Stimulated activated CD8-positive, alpha-beta memory T cell treated with anti-CD3 and anti-CD28 coated beads, Interleukin-2, amount 100 ng/mL, for 48 hours (primary cell): ENCODE measurements at regions not wholly inside any gene's neighbourhood (a gene's known extent, or its start where the extent isn't known, plus 50 kb on each side); places are given as distances from the start of the nearest gene placed in this dataset.
A peak's percentile ranks its signal among the peaks of the same experiment; 100 is the strongest.

ENCODE experiments used
- DNase-seq, 2 donors: peaks; one replicate each; pipeline ENCODE4 v3.0.0-alpha.2; 2020; ENCODE audit warnings: low read depth in 2 of 2

DNA sequence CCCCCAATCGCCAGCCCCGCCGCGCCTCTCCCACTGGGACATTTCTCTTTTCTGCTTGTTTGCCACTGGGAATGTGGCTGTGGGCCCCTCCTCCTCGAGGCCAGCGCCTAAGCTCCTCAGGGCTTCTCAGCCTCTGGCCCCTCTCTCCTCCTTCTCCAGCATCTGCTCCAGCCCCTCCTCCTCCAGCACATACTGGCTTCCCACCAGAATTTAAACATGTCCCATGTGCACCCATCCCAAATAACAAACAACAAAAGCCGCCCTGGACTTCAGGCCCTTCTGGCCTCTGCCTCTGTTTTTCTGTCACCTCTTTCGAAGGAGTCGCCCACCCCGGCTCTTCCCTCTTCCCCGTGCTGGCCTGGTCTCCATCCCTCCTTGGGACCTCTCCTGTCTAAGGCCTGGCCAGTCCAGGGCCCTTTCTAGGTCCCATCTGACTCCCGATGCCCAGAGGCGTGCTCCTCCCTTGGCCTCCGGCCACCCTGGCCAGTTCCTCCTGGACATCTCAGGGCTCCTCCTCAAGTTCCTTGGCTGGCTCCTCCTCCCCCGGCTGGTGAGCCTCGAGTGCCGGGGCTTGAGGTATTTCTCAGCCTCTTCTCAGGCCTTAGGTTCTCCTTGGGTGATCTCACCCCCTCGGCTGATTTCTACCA lies 94.6 kb upstream of the SLC6A6 start:
- no peak for DNase-seq

DNA sequence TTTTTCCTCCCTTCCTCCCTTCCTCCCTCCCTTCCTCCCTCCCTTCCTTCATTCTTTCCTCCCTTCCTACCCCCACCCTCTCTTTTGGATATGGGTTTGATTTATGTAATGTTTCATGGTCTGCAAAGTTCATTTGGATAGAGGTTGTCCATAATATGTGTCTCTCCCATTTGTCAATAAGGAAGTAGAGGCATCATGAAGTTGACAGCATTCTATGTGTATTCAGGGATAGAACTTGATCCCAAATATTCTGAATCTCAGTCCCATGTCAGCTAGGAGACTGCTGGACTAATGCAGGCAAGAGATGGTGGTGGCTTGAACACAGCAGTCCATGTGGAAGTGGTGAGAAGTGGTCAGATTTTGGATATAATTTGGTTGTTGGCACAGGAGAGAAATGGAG lies 90.7 kb upstream of the SLC6A6 start:
- no peak for DNase-seq

DNA sequence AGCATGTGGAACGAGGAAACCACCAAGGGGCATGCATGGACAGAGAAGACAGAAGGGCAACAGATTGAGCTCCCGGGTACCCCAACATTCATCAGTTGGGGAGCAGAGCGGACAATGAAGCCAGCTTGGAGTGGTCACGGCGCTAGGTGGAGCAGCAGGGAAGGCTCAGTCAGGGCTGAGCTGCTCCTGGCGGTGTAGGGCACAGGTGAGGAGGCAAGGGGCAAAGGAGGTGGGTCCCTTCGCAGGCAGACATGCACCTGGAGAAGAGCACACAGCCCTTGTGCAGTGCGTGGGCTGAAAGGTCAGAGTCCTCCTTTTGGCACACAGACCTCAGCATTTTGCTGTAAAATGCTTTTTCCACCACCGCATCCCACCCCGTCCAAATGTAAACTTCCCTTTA lies 90.0 kb upstream of the SLC6A6 start:
- no peak for DNase-seq

DNA sequence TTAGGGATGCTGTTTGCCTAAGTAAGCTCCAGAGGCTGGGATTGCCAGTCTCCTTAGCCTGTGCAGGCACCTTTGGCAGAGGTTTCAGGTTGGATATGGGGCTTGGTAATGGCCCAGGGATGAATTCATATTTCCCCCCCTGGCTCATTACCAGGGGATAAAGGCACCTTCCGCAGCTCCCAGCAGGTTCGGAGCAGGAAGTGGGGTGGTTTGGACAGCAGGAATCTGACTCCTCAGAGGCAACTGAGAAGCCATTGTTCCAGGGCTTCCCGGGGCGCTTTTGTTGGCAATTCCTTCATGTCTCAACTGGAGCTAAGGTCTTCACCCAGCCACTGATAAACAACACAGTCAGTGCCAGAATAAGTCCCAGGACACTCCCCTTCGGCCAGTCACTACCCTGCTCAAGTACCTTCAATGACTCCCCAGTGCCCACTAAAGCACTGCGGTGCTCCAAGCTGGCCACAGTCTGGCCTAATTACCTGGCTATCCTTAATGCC lies 85.3 kb upstream of the SLC6A6 start:
- no peak for DNase-seq

DNA sequence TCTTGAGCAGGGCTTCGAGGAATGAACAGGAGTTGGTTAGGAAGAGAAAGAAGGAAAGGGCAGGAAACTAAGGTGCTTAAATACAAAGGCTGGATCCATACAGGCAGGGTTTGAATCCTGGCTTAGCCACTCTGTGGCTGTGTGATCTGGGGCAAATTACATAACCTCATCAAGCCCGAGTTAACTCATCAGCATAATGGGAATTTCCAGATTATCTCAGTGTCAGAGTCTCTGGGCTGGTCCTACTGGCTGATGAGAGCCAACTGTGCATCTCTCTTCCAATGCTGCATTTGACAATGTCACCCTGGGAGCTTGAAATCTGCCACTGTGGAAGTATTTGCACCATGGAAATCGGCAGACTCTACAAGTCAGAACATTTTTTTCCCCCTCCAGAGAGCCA lies 83.8 kb upstream of the SLC6A6 start:
- no peak for DNase-seq

DNA sequence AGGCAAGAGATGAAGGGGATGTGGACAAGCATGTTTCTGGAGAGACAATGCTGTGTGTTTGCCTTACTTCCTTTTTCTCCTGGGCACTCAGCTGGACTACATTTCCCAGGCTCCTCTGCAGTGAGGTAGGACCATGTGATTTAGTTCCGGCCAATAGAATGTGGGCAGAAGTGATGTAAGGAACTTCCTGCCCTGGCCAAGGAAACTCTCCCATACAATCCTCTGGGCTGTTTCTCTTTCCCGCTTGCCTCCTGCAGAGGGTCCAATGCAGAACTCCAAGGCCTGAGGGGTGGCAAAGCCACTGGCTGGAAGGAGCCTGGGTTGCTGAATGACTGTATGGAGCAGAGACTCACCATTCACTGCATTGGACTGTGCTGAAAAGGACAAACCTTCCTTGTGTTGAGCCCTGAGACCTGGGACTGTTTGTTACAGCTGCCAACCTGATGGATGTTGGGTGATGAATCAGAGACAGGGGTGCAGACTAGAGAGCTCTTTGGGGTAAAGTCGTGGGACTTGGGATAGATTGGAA lies 82.7 kb upstream of the SLC6A6 start:
- DNase-seq = peak in 1 of 2 donors; percentile 5

DNA sequence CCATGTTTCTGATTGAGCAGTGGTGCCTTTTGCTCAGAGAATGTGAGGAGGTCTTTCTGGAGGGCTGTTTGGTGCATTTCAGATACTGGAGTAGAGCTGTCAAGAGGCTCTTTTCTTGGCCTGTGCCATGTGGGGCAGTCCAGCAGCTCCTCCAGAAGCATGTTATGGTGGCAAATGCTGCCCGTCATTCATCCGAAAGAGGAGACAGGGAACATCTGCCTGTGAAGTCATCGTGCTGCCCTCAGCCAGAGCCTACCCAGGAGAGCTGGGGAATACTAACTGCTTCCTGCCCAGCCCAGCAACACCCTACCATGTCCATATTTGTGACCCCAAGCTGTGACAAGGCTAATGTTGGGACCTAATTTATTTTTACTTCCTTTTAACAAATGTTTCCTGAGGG lies 82.2 kb upstream of the SLC6A6 start:
- DNase-seq = no peak

DNA sequence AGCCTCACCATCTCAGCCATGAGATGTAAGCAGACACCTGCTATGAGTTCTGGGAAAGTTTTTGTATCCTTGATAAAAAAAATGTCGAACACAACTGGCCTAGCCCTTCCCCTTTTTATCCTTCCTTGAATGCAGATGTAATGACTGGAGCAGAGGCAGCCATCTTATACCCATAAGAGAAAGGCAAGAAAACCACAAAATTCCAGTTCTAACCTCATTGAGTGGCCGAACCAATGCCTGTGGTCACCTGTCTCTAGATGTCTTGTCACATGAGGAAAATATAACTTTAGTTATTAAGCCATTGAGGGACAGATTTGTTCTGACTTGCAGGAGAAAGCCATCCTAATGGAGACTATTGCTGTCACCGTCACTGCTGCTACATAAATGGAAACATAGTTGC lies 80.4 kb upstream of the SLC6A6 start:
- DNase-seq = no peak

DNA sequence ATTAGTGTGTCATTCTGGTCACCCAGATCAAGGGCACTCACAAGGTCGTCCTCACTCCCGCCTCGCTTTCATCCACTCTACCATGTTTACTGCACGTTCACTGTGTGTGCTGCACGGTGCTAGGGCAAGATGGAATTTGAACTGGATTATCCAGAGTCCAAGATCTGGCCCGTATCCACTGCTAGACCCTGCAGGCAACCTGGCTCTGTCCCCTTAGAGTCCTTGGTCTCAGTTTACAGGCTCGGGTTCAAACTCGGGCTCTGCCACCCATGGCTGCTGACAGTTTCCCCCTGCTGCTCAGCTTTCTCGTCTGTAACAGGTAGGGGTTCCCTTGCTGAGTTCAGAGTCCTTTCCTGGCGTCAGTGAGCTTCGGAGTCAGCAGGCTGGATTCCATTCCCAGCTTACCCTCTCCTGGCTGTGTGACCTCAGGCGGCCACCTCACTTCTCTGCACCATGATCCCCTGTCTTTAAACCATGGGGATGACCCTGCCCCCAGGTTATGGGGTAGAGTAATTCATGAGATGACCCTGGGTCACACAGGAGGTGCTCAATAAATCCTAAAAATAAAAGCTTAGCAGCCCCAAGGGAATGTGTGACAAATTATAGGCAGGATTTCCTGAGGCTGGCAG lies 79.6 kb upstream of the SLC6A6 start:
- DNase-seq = no peak

DNA sequence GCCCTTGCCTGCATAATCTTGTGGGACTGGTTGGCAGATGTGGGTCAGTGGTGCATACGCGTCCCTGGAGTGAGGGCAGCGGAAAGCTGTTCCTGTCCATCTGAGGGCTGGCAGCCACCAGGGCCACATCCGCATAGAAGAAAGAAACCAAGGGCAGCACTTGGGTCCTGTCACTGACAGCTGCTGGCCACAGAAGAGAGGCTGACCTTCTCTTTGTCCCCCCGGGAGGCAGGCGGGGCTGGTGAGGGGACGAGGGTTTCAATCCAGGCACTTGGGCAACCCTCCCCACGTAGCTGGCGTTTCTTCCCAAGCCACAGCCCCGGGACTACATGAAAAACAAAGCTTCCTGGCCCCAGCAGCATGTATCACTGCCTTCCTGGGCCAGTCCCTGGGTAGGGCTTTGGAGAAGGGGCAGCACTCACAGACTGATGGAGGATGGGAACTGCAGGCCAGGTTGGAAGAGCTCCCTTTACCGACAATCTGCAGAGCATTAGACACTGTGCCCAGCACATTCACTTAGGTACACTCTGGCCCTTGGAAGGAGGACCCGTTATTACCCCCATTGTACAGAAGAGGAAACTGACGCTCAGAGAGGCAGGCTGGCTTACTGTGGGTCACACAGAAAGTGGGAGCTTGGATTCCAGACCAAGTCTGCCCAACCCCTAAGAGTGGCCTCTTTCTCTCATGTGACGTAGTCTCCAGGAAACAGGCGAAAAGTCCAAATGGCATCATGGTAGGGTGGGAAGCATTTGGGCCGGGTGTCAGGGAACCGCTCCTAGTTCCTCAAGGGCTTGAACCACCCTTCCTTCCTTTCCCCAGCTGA lies 78.8 kb upstream of the SLC6A6 start:
- no peak for DNase-seq

DNA sequence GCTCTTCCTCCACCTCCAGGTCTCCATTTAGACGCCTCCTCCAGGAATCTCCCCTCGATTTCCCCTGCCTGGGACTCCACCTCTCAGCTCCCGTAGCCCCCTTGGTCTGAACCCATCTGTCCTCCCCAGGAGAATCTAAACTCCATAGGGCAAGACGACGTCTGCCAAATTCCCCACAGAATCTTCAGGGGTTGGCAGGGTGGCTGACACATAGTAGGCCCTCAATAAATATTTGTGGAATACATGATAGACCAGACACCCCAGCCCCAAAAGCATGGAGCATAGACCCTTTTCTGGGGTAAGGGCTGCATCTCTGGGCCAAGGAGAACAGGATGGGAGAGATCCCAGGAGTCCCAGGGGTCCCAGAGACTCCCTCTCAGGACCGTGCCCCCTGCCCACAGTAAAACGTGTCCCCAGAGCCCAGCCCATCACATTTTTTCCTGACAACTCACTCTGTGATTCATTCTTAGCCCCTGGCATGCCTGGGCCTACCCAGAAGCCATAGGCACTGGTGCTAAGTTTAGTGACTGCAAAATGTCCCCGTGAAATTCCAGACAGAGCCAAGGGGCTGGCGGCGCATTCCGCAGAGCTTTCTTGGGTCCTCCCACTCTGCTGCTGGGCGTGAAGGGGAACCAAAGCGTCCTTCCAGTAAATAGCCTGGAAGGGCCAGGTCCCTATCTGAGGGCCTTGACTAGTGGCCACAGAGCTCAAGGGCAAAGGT lies 78.0 kb upstream of the SLC6A6 start:
- DNase-seq = no peak

DNA sequence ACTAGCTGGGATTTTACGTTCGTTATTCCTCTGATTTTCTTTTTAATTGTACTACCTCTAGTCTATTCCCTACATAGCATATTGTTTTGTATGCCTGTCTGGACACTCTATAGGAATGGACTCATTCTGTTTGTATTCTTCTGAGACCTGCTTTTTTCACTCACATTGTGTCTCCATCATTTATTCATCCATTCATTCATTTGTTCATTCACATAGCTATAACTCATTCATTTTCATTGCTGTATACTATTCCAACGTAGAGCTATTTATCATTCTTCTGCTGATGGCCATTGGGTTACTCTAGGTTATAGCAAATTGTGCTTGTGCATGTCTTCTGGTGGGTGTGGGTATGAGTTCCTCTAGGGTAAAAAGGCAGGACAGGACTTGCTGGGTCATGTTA lies 74.0 kb upstream of the SLC6A6 start:
- DNase-seq = no peak

DNA sequence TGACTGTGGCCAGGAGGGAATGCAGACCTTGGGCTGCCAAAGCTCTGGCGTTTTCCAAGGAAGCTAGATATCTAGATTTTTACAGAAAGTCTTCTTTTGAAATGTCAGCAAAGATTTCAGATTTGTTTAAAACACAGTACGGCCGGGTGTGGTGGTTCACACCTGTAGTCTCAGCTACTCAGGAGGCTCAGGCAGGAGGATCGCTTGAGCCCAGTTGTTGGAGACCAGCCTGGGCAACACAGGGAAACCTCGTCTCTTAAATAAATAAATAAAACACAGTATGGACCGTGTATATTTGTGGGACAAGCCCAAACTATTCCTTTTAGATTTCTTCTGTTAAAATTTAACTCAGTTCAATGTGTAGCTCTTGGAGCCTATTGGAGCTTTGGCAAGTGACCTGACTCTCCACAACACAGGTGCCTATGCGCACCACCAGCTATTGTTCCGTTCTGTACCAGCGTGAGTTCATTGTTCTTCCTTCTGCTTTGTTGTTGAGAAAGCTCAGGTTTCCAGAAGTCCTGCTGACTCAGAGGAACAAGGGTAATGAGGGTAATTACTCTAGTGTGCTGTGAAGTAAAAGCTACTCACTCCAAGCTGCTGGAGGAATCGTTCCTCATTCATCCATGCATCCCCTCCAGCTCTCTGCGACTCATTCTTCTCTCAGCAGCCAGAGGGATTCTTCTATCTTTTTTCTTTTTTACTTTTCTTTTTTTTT lies 73.1 kb upstream of the SLC6A6 start:
- no peak for DNase-seq

DNA sequence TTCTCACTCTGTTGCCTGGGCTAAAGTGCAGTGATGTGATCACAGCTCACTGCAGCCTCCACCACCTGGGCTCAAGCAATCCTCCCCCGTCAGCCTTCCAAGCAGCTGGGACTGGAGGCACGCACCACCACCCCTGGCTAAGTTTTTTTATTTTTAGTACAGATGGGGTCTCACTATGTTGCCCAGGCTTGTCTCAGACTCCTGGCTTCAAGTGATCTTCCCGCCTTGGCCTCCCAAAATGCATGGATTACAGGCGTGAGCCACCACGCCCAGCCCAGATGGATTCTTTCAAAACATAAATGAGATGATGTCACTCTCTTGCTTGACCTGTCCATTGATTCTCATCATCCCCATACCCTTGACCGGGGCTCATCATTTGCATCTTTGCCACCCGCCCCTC lies 72.6 kb upstream of the SLC6A6 start:
- no peak for DNase-seq

DNA sequence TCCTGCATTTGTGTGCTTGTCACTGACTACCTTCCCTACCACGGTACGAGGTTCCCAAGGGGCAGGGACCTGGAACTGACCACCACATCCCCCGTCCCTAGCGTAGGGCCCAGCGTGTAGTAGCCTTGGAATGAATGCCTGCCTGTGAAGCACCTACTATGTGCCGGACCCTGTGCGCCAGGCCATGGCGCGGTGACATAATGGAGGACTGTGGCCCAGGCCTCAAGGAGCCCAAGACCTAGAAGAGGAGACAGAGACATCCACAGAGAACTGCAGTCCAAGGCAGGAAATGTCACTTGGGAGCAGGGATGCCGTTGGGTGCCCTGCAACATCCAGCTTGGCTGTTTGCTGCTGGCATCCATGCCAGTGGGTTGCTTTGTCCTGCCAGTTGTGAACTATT lies 71.9 kb upstream of the SLC6A6 start:
- DNase-seq = no peak

DNA sequence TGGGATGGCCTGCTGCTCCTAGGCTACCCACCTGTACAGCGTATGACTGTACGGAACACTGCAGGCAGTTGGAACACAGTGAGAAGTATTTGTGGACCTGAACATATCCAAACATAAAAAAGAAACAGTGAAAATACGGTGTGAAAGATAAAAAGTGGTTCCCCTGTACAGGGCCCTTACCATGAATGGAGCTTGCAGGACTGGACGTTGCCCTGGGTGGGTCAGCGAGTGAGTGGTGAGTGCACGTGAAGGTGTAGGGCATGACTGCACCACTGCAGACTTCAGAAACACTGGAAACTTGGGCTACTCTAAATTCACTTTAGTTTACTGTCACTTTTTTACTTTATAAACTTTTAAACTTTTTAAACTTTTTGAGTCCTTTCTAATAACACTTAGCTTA lies 71.2 kb upstream of the SLC6A6 start:
- DNase-seq = no peak

DNA sequence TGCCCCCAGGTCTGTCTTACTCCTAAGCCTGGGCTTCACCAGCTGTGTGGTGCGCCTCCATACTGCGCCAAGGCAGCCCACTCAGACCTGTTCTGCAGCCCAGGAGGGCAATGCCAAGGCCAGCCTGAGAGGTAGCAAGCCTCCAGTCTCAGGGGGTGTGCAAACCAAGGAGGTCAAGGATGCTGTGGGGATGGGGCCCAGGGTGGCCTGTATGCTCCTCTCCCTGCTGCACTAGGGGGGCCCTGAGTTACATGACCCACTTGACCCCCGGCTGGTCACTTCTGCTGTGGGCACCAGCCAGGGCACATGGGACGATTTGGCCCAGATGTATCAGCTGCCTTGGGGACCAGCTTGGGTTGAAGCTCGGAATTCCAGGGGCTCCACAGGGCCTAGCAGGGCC lies 70.0 kb upstream of the SLC6A6 start:
- DNase-seq = no peak

DNA sequence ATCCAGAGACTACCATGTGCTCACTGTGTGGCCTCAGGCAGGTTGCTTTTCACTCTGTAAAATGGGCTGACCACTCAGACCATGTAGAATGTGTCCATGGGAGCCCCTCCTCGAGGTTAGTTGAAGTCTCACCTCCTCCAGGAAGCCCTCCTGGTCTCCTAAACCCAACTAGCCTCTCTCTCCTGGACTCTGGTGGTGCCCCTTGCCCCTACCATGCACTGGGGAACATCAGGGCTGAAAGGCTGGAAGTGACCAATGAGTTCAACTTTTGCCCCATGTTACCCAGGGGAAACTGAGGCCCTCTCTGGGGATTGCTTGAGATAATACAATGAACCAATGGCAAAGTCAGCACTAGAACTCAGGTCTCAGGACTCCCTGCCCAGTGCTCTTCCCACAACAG lies 69.2 kb upstream of the SLC6A6 start:
- no peak for DNase-seq

DNA sequence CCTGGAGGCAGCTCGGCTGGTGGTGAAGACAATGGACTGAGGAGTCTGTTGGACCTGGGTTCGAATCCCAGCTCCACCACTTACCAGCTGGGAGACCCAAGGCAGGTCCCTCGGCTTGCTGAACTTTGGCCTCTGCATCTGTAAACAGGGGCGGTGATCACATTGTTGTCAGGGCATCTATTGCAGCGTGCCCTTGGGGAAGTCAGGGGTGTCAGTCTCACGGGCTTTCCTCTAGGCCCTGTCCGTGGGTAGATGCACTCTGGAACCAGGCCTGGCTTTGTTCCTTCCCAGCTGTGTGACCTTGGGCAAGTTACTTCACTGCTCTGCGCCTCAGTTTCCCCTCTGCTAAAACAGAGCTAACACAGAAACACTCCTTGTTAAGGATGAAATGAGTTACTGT lies 68.8 kb upstream of the SLC6A6 start:
- no peak for DNase-seq

DNA sequence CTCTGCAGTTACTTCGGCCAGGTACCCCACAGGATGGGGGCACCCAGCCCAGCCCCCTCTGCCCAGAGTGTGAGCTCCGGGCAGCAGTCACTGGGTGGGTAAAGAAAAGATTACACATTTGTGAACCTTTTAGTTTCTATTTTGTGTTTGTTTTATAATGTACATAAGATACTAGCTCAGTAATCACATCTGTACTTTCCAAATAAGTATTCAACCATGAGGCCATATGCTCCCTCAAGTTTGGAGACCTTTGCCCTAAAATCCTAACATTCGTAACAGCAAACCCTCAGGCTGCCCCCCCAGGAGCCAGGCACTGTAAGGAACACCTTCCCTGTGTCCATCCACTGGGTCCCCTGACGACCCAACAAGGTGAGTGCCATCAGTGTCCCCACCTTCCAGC lies 68.3 kb upstream of the SLC6A6 start:
- DNase-seq = no peak

DNA sequence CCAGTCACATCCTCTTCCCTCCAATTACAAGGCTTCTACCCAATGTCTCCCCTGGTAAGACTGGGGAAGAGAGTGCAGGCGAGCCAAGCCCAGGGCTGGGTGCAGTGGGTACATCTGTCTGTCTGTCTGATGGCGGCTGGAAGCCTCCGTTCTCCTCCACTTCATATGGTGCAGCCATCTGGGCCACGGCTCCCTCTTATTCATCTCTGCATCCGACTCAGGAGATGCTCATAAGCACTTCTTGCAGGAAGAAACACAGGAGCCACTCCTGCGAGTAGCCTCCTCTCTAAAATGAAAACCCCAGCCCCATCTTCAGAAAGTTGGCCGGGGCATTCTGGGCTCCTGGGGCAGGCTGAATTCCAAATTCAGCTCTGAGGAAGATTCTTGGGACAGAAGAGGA lies 67.5 kb upstream of the SLC6A6 start:
- DNase-seq = no peak
